Glomerular endothelial cell (primary cell): ENCODE measurements at regions not wholly inside any gene's neighbourhood (a gene's known extent, or its start where the extent isn't known, plus 50 kb on each side); places are given as distances from the start of the nearest gene placed in this dataset.

Experiments used
- DNase-seq: peaks from one replicate; pipeline ENCODE4 v3.0.0-alpha.2; 2011; ENCODE audit warnings: low read depth, low spot score; ENCODE audit errors: extremely low read depth

GRCh38 chr11:19661827-19662226 lies 50.8 kb upstream of the NAV2 start:
- no peak for DNase-seq

DNA sequence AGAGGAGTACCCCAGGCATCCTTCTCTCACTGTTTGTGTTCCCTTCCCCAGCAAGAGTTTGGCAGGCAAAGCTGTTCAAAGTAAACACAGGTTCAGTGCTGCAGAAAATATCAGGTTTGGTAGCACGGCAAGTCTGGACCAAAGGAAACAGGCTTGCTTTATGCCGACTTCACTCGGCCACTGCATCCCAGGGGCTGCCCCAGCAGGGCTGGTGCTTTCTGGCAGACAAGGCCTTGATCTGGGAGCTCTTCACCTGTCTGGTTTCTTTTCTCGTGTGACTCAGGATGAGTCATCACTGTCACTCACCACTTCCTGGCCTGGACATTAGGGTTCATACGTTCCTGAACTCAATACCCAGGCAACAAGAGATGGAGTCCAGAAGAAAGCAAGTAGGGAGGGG lies 52.6 kb upstream of the NAV2 start:
- DNase-seq = no peak

GRCh38 chr11:19659529-19659928 lies 53.1 kb upstream of the NAV2 start:
- DNase-seq = no peak

DNA sequence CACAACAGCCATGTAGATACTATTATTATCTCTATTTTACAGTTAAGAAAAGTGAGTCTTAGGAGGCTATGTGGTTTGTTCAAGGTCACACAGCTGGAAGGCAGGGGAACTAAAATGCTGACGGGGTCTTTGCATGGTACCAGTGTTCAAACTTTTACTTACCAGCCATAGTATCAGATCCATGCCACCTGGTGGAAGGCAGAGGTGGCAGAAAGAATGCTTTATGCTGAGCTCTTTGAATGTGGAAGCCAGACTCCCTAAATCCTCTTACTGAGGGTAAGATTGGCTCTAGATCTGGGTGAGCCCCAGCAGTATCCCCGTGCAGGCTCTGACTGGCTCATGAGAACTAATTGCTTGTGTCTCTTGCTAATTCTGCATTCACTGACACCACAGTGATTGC lies 54.3 kb upstream of the NAV2 start:
- DNase-seq = no peak

- DNase-seq = no peak
Measured at GRCh38 chr11:19656140-19656541, 56.5 kb upstream of the NAV2 start.

- no peak for DNase-seq
Measured at GRCh38 chr11:19652623-19653375, 59.8 kb upstream of the NAV2 start.

GRCh38 chr11:19651653-19652052 lies 61.0 kb upstream of the NAV2 start:
- no peak for DNase-seq

DNA sequence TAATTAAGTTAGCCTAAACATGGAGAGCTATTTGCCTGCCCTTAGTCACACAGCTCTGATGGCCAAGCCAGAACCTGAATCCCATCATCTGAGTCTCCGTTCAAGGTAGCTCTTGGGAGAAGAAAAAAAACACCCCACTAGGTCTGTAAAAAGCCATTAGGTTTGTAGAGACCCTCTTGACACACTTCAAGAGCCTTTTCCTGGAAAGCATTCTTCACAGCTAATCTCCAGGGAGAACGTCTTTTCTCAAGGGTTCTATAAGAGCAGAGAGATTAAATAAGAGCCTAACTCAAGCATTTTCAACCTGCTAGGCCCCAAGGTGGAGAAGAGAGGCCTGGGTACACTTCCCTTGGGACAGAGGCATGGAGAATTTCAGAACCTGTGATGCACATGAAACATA lies 61.6 kb upstream of the NAV2 start:
- DNase-seq = no peak

GRCh38 chr11:19650467-19650866 lies 62.2 kb upstream of the NAV2 start:
- no peak for DNase-seq

- no peak for DNase-seq
Measured at GRCh38 chr11:19649751-19650150, 62.9 kb upstream of the NAV2 start.

DNA sequence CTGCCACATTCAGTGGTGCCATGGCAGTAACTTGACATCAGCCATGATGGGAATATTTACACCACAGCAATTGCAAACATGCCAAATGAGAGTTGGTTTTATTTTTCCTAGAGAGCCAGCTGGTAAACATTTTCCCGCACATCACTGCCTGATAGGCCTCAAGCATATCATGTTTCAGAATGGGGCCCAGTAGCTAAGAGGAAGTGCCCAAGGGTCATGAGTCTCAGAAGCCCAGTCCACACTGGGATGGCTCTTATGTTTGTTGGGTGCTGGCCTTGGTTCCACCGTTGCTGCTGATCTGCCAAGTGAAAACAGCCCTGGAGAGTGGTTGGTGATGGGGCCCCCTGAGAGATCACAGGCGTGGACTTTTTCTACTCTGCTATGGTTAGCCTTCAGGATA lies 64.3 kb upstream of the NAV2 start:
- DNase-seq = no peak

DNA sequence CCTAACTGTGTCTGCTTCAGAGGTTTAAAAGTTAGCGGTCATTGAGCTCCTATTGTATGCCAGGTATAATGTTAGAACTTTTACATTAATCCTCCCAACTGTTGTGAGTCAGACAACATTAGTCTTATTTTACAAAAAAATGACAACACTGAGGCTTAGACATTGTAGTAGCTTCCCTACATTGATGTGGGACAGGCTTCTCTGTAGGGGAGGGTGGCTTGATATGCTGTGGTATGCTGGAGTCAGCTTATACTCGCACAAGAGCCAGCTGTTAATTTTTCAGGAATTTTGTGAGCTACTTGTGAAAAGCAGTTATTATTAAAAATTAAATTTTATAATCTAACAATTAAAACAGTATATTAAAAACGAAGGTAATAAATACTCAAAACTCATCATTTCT lies 64.8 kb upstream of the NAV2 start:
- DNase-seq = no peak

- no peak for DNase-seq
Measured at GRCh38 chr11:19646921-19647320, 65.7 kb upstream of the NAV2 start.

DNA sequence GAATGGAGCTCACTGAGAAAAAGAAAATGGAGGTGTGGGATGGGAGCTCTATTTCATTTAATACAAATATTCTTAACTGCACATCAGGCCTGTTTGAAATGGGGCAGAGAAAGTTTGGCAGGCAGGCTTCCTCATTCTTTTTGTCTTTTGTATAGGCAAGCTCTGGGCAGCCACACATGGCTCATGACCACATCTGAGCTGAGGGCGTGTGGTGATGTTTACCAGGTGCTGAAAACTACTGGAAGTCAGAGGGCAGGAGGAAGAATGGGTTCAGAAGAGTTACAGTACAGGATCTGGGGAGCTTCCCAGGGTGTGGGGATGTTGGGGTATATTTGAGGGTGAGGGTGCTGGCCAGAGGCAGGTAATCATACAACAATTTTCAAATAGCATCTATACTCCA lies 66.3 kb upstream of the NAV2 start:
- DNase-seq = no peak

DNA sequence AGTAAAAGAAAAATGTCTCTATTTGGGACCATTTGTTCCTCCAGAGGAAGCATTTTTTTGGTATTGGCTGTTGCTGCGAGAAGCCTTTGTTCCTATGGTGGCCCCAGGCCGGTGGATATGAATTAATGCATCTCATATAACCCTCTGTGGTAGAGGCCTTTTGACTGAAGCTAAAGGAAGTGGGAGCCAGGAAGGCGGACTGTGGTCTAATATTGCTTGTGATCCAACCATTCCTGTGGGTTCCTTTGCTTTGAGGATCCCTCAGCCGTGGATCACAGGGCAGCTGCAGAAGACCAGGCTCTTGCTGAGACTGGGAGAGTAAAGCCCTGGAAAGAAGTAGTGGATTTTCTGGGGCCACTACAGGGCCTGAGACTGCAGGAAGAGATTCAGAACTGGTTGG lies 68.3 kb upstream of the NAV2 start:
- DNase-seq = no peak

DNA sequence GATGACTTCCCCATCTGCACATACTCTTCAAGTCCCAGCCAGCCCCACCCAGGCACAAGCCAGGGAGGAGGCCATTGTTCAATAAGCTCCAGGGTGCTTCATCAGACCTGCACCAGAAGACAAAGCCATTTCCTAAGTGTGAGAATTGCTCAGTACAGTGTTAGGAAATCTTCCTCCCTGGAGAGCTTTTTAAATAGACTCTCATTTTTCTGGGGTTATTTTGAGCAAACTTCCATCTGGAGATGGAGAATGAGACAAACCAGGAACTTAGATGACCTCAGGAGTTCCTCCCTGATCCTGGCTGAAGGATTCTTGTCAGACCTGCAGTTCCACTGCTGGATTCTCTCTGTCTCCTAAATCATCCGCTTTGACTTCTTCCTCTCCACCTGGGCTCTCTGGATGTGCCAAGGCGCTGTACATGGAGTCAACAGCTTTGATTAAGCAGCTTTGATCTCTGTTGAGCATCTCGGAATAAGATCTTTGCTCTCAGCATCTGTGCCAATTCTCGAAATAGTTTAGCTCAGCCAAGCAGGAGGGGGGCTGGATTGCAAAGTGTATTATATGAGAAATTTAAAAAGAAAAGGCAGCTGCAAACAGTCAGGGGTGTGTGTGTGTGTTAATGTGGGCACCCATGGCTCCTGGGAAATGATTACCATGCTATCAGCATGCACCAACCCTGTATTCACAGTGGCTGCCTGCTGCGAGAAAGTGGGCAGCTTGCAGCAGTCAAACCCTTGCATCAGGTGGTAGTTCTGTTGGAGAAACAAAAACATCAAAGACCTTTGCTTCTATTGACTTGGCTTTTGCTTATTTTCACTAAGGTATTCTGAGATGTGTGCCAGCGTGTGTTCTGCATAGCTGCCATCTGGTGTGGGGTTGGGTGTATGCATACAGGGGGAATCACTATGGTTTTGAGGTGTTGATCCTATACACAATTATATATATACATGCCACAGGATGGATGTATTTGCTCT lies 70.2 kb upstream of the NAV2 start:
- no peak for DNase-seq

- DNase-seq = no peak
Measured at GRCh38 chr11:19639603-19640105, 73.0 kb upstream of the NAV2 start.

DNA sequence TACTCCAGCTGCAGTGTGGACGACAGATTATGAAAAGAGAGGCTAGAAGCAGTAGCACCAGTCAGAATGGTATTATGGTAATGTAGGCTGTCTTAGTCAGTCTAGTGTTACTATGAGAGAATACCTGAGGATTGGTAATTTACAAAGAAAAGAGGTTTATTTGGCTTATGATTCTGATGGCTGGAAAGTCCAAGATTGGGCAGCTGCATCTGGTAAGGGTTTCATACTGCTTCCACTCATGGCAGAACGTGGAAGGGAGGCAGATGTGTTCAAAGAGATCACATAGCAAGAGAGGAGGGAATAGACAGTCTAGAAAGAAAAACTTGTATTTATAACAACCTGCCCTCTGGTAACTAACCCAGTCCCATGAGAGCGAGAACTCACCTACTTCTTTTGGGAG lies 77.3 kb upstream of the NAV2 start:
- DNase-seq = no peak

DNA sequence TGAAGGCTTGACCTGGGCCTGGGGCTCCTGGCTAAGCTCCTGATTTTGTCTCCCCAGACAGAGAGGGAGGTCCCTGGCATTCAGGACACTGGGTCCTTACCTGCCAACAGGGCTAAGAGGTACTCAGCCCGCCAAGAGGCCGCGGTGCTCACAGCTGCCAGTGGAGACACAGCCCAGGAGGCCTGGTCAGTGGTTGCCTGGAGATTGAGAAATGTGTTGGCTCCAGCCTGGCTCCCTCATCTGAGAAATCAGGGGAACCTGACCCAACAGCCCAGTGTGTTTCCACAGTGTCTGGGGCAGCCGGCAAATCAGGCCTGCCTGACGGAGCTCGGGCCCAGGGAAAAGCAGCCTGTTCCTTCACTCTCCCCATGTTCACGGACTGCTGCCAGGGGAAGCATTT lies 79.4 kb upstream of the NAV2 start:
- no peak for DNase-seq

DNA sequence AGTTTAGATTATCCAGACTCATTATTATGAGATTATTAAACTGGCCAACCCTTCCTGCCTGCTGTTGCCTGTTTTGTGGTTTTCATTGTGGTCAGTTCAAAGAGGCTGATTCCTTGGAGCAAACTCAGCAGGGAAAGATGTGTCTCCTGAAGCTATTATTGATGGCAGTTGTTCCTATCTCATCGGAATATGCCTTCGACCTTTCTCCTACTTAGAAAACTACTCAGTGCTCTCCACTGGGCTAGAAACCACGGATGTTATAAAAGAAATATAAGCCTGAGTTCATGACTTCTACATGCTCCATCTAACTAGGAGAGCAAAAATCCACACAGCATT lies 80.2 kb upstream of the NAV2 start:
- no peak for DNase-seq

- no peak for DNase-seq
Measured at GRCh38 chr11:19631712-19632498, 80.7 kb upstream of the NAV2 start.
